ENCODE measurements at regions not wholly inside any gene's neighbourhood (a gene's known extent, or its start where the extent isn't known, plus 50 kb on each side); places are given as distances from the start of the nearest gene placed in this dataset.

DNA sequence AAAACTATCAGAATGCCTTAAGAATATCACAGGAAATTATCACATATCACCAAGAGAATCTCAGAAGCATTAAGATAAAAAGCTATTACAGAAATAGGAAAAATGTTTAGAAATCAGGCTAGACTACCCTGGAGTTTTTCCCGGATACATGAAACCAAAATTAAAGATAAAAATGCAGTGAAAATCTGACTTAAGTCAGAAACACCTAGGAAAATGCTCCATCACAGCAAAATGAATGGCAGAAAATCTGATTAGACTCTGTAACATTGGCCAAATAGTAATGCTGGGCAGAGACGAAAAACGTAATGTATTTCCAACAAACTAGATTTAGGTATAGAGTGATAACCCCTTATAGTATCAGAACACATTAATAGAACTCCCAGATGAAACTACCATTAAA lies 1626.7 kb upstream of the C9orf72 start:
- Histone ChIP-seq H3K27me3 (ENCODE audit: control insufficient read depth, low read length) (no peaks in the 10 kb centered on the region), H3K27ac (ENCODE audit: low read depth, low read length) (no peak overlapping the region), H3F3A (ENCODE audit: control insufficient read depth, insufficient read depth) (no peaks in the 10 kb centered on the region), H3K79me2 (ENCODE audit: control insufficient read depth, low read length) (no peaks in the 10 kb centered on the region), H3K4me3 (ENCODE audit: low read length) (no peak overlapping the region), H3K4me1 (ENCODE audit: control insufficient read depth, low read length) (no peaks in the 10 kb centered on the region), H3K9me3 (ENCODE audit: control insufficient read depth, insufficient read depth, low read length) (no peaks in the 10 kb centered on the region), H4K20me1 (ENCODE audit: control insufficient read depth, insufficient read depth, low read depth, low read length) (no peaks in the 10 kb centered on the region), H3K9me2 (replicated peaks; ENCODE audit: control insufficient read depth, low read length) (no peaks in the 10 kb centered on the region), H3K36me3 (ENCODE audit: control insufficient read depth, low read length) (no peaks in the 10 kb centered on the region), H3K4me2 (ENCODE audit: low read length) (no peak overlapping the region)
- TF ChIP-seq EZH2phosphoT487 (IDR thresholded peaks at IDR 0.05; ENCODE audit: borderline replicate concordance, low read length): no peak
- TF ChIP-seq, protein P1, sequence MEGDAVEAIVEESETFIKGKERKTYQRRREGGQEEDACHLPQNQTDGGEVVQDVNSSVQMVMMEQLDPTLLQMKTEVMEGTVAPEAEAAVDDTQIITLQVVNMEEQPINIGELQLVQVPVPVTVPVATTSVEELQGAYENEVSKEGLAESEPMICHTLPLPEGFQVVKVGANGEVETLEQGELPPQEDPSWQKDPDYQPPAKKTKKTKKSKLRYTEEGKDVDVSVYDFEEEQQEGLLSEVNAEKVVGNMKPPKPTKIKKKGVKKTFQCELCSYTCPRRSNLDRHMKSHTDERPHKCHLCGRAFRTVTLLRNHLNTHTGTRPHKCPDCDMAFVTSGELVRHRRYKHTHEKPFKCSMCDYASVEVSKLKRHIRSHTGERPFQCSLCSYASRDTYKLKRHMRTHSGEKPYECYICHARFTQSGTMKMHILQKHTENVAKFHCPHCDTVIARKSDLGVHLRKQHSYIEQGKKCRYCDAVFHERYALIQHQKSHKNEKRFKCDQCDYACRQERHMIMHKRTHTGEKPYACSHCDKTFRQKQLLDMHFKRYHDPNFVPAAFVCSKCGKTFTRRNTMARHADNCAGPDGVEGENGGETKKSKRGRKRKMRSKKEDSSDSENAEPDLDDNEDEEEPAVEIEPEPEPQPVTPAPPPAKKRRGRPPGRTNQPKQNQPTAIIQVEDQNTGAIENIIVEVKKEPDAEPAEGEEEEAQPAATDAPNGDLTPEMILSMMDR (IDR thresholded peaks at IDR 0.05; ENCODE audit: low read depth, low read length, poor library complexity, severe bottlenecking): no peak

DNA sequence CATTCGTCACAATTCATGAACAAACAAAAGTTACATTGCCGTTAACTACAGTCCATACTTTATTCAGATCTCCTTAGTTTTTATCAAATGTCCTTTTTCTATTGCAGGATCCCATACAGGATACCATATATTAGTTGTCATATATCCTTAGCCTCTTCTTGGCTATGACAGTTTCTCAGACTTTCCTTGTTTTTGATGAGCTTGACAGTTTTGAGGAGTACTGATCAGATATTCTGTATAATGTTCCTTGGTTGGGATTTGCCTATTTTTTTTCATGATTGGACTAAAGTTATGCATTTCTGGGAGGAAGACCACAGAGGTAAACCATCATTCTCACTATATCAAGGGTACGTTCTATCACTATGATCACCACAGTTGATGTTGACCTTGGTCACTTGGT lies 1627.4 kb upstream of the C9orf72 start:
- H3F3A ChIP-seq (ENCODE audit: control insufficient read depth, insufficient read depth): no peaks in the 10 kb centered on the region
- H3K4me3 ChIP-seq (ENCODE audit: low read length): no peak overlapping the region
- H3K9me2 ChIP-seq (replicated peaks; ENCODE audit: control insufficient read depth, low read length): no peaks in the 10 kb centered on the region

DNA sequence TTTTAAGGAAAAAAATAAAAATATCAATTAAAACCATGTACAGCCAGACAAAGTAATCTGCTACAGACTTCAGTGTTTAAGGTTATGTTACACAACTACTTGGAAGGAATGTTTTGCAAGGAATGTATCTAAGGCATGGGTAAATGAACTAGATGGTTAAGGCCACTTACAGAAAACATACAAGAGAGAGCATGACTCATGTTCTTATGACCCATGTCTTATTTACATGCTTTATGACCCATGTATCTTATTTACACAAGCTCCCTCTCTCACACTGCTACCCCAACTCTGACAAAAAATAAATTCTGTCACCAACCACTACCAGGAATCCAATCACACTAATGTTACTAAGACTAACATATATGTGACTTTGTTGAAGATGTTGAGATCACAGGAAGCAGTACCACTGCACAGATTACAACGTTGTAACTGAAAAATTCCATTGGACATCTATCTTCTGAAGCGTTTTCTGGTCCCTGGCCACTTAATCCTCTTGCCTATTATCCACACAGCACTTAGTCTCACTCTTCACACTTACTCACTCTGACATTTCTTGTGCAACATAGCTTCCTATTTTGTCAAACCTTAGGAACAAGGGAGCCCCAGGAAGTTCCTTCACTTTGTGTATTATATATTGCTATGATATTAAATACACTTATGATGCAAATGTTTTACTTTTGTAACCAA lies 1630.1 kb upstream of the C9orf72 start:
- no peaks in the 10 kb centered on the region for H3K36me3 ChIP-seq (ENCODE audit: control insufficient read depth, low read length)

More for the DNA sequence above, 1627.4 kb upstream of the C9orf72 start:
- Histone ChIP-seq H3K9me3 (ENCODE audit: control insufficient read depth, insufficient read depth, low read length) (no peaks in the 10 kb centered on the region), H3K27me3 (ENCODE audit: control insufficient read depth, low read length) (no peaks in the 10 kb centered on the region), H3K27ac (ENCODE audit: low read depth, low read length) (no peak overlapping the region), H3K79me2 (ENCODE audit: control insufficient read depth, low read length) (no peaks in the 10 kb centered on the region), H4K20me1 (ENCODE audit: control insufficient read depth, insufficient read depth, low read depth, low read length) (no peaks in the 10 kb centered on the region), H3K36me3 (ENCODE audit: control insufficient read depth, low read length) (no peaks in the 10 kb centered on the region), H3K4me2 (ENCODE audit: low read length) (no peak overlapping the region), H3K4me1 (ENCODE audit: control insufficient read depth, low read length) (no peaks in the 10 kb centered on the region)
- no peak for TF ChIP-seq EZH2phosphoT487 (IDR thresholded peaks at IDR 0.05; ENCODE audit: borderline replicate concordance, low read length)
- TF ChIP-seq, protein P1 (IDR thresholded peaks at IDR 0.05; ENCODE audit: low read depth, low read length, poor library complexity, severe bottlenecking): no peak

More for the DNA sequence above, 1630.1 kb upstream of the C9orf72 start:
- H3K4me2 ChIP-seq (ENCODE audit: low read length): no peak overlapping the region
- H3K27me3 ChIP-seq (ENCODE audit: control insufficient read depth, low read length): no peaks in the 10 kb centered on the region
- TF ChIP-seq, protein P1 (IDR thresholded peaks at IDR 0.05; ENCODE audit: low read depth, low read length, poor library complexity, severe bottlenecking): no peak
- TF ChIP-seq EZH2phosphoT487 (IDR thresholded peaks at IDR 0.05; ENCODE audit: borderline replicate concordance, low read length): no peak
- H3K27ac ChIP-seq (ENCODE audit: low read depth, low read length): no peak overlapping the region
- H3K9me2 ChIP-seq (replicated peaks; ENCODE audit: control insufficient read depth, low read length): no peaks in the 10 kb centered on the region
- H3K4me1 ChIP-seq (ENCODE audit: control insufficient read depth, low read length): no peaks in the 10 kb centered on the region
- H3F3A ChIP-seq (ENCODE audit: control insufficient read depth, insufficient read depth): no peaks in the 10 kb centered on the region
- no peaks in the 10 kb centered on the region for H4K20me1 ChIP-seq (ENCODE audit: control insufficient read depth, insufficient read depth, low read depth, low read length)
- H3K79me2 ChIP-seq (ENCODE audit: control insufficient read depth, low read length): no peaks in the 10 kb centered on the region
- no peaks in the 10 kb centered on the region for H3K9me3 ChIP-seq (ENCODE audit: control insufficient read depth, insufficient read depth, low read length)
- no peak overlapping the region for H3K4me3 ChIP-seq (ENCODE audit: low read length)

All from DOHH2 (cell line).